Kasumi-1 (cell line): ENCODE measurements at regions not wholly inside any gene's neighbourhood (a gene's known extent, or its start where the extent isn't known, plus 50 kb on each side); places are given as distances from the start of the nearest gene placed in this dataset.

Experiments
- DNase-seq, 2 experiments: peaks; one replicate each; lab custom pipeline; 2025; lab: John Stamatoyannopoulos, UW

DNA sequence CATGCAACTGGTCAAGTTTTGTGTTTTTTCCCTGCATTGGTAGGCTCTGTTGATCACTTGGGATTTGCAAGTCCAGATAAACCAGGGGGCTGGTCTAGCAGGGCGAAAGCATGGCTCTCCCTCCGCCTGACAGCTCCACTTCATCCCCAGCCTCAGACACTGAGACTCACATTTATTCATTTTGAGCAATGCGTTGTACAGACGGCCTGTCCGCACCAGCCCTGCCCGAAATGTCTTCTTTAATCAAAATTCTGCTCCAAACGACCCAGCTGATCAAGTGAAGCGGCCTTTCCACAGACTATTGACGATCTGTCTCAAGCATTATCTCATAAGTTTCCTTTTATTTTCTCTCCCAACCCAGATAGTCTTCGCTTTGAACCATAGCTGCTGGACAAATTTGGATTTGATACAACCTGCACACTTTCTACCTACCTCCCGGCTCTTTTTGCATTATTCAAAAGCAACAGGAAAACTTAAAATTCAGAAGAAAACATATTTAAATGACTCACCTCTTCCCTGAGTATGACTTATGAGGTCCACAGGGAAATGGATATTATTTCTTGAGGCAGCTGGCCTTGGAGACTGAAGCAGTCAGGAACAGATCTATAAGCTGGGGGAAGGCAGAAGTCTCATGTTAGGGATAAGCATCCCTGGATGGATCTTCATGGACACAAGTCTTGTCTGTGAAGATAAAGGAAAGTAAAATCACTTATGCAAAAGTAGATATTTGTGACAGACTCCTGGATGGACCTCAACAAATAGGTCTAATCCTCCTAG, 498.9 kb upstream of the MGMT start:
- DNase-seq, result no peak

DNA sequence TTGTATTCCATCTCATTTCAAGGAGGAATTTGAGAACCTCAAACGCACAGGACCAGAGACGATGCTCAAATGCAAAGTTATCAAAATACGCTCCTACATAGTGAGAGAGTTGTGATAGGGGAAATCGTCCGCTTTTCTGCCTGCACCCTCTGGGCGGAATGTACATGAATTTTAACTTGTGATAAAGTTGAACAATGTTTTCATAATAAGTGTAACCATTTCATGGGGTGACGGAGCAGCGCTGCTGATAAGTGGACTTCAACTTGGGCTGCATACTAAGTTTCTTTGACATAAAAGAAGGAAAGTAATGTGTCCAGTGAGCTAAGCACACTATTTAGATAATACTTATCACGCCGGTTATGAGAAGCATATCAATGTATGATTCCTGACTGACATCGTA, 497.5 kb upstream of the MGMT start:
- DNase-seq, result no peak

DNA sequence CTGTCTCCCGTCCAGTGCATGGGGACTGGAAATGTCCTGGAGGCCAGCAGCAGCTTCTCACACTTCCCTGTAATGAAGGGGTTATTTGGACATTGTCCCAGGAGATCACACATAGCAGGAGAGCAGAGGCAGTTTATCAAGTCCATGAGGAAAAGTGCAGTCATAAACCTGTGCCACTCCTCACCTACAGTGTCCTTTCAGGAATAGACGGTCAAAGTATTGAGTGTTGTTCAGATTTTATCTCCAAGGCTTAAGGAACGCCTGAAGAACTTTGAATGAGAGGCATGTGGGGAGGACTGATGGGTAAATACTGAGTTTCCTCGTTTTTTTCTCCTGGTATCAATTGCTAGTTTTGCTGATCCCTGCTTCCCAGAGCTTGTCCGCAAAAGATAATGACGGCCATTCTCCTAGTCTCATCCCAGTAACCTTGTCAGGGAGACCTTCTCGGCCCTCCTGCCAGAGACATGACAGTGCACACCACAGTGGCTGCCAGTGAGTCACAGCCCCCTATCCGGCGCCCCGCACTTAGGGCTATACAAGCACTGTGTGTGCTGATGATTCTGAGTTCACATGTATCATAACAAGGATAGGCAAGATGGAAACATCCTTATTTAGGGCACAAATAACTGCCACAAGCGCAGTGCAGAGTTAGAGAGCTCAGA, 495.5 kb upstream of the MGMT start:
- DNase-seq, result no peak

DNA sequence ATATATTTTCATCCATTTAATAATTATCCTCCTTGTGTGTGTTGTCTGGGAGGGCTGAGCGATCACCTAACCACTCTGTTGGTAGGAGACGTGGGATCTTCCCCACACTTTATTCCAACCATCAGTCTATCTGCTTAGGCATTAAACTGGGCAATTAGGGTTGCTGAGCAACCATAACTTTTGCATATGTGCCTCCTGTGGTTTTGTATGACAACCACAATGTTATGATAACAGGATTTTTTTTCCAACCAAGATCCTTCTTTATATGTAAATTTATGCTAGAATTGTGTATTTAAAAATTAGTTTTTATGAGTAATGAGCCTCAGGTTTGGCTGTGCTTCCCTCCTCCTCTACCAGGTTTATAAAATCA, 495.0 kb upstream of the MGMT start:
- DNase-seq, result no peak

DNA sequence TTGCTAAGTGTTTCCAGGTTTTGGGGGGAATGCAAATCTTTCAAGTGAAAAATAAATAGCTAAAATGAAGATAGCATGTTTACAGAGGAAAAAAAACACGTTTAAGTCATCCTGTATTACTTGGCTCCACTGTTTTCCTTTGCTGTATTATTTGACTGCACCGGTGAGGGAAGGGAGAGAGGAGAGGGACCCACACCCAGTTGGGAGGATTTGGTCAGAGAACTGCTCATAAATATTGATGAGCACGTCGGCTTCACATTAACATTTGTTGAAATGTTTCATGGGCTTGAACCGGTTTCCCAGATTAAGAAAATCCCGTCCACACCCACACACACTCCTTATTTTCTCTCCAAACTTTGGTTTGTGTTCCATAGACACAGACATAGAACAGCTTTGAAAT, 493.8 kb upstream of the MGMT start:
- DNase-seq, result no peak

DNA sequence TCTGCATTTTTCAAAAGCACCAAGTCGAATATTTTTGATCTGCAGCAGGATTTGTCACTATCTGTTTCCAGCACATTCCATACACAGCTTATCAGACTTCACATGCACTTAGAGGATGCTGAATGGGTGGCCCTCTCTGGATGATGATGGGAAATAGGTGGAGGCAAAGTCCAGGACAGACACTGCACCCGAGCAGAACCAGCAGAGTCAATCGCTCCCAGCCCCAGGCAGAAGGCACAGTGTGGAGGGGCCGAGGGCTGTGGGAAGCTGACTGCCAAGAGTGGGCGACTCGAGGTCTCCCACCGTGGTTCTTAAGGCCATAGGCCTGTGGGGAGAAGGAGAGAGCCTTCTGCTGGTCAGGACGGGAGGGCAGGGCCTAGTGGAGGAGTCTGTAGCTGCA, 490.2 kb upstream of the MGMT start:
- DNase-seq, result no peak

DNA sequence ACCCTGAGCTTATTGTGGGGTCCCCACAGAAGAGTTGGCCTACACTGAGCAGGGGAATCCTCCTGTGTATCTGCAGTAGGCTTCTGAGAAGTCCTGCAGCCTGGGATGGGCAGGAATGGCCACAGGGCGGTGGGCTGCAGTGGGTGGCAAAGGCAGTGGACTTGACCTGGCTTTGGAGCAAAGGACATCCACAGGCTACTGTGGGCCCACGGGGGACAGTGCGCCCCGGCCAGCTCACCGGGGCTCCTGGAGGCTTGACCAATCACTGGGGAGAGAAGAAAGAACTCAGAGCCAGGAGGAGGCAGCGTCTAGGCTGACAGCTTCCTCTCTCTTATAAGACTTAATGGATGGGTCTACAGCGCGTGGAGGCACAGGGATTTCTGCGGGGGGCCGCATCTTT, 488.8 kb upstream of the MGMT start:
- no peak for DNase-seq

DNA sequence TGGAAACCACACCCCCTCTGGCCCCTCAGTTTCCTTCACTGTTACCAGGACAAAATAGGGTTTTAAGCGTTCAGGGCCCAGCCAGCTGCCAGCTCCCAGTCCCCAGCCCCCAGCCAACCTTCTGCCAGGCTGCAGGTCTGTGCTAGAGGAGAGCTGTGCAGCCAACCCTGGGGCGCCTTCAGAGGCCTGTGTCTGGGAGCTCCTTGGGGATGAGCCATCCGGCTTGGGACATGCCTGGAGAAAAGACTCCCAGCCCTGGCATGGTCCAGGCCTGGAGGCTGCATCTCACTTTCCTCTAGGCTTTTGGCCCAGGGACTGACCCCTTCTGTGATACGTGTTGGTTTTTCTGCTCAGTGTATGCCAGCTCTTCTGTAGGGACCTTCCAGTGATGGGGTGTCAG, 487.6 kb upstream of the MGMT start:
- no peak for DNase-seq

DNA sequence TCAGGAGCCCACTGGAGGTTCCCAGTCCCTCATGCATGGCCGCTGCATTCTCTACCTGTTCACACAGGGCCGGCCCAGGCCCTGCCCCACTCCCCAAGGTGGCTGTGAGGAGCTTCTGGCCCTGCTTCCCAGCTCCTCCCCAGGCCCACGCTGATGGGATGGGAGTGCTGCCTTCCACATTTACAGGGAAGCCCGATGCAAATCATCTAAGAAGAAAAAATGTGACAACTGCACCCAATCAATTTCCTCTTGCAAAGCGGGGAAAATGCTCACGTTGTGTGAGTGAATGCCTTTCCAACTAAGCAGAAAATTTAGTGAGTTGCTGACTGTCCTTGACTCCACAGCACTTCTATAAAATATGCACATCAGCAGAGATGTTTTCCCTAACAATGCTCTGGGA, 485.8 kb upstream of the MGMT start:
- no peak for DNase-seq

DNA sequence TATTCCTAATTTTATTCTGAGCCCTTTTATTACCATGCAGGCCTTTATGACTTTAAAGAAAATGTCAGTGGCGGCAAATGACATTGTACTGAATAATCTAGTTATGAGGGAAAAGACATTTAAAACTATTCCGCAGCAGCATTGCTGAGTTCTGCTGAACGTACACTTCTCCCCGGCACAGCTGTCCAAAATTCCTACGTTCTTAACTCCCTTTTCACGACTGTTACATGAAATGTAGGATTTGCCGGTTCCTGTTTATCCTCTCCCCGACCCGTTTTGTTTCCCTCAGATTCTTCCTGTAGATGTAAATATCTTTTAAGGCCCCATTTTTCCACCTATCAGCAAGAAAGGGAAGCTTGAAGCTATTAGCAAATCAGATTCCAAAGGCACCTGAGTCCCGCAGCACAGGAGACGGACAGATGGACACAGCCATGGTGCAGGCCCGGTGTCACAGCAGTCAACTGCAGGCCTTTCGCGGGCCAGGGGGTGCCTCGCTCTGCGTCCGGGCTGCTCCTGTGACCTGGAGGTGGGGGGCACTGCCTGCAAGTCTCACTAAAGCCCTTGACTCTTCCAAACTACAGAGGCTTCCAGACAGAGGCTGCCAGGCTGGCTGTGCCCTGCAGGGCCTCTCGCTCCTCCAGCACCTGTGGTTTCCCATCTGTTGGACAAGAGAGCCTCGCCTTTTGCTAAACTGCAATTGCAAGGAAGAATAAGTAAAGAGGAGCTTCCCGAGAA, 485.0 kb upstream of the MGMT start:
- DNase-seq, result no peak

DNA sequence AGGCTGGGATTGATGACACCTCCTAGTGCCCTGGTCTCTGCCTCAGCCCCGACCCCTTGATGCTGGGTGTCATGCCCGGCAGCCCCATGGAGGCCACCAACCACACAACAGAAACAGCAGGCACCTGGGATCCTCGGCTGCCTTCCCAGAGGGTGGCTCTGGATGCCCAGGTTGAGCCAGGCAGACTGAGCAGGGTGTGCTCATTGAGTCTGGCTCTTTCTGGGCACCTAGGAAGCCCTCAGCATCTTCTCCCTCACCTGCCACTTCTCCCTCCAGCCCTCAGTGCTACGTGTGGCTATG, 484.5 kb upstream of the MGMT start:
- DNase-seq, result no peak

DNA sequence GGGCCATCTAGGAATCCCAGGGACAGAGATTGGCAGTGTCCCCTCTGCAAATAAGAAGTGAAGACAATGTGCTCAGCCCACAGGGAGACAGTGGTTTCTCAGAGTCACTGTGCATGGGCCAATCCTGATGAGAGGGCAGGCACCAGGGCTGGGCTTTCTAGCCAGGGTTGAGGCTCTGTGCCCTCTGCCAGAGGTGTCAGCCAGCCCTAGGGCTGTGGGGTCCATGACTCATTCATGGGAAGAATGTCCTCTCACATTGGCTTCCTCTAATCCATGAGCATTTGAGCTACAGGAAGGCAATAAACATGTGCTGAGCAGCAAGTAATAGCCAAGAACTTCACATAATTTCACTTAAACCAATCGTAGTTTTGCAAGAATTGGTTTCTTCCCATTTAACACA, 482.0 kb upstream of the MGMT start:
- DNase-seq, result no peak

DNA sequence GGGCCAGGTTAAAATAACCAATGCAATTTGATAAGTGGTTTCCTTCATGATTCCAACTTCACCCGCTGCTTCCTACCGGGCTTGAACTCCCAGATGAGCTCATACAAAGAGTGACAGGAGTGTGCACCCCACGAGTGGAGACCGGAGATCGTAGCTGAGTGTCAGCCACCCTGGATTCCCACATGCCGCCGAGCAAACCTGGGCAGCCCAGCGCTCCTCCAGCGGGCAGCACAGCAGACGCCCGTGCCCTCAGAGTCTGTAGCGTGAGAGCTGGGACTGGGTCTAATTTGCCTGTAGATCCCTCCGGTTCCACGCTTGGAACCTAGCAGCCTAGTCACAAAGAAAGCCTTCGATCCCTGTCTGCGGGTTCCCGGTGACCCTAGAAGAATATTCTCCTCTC, 476.1 kb upstream of the MGMT start:
- DNase-seq, result no peak

DNA sequence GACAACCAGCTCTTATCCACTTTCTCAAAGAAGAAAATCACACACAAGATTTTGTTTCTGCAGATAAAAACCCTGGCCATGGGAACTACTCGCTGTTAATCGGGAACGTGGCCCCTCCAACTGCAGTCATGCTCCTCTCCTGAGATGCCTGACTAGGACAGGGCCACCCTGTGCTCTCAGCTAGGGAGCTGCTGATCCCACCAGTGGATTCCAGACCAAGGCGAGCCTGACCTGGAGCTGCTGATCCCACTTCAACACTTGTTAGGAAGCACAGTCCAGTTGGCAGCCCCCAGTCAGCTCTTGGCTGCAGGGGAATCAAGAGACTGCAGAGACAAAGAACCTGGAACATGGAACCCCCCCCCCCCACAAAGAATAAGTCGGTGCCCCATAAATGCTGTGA, 474.3 kb upstream of the MGMT start:
- DNase-seq, result no peak

DNA sequence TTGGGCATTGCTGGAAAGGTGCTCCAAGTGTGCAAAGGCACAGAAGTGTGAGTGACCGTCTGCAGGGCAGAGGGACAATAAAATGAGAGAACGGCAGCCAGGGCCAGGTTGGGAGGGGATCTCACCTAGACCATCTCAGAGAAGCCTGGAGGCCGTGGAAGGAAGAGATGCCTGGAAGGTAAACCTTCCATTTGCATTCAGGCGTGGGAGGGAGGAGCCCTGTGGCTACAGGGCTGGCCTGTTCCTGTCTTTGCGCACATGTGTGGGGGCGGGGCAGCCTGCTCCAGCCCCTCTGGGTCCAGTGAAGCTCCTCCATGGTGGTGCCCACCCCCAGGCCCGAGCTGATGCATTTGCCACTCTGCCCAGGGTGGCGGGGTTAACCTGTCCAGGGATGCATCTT, 473.6 kb upstream of the MGMT start:
- no peak for DNase-seq

DNA sequence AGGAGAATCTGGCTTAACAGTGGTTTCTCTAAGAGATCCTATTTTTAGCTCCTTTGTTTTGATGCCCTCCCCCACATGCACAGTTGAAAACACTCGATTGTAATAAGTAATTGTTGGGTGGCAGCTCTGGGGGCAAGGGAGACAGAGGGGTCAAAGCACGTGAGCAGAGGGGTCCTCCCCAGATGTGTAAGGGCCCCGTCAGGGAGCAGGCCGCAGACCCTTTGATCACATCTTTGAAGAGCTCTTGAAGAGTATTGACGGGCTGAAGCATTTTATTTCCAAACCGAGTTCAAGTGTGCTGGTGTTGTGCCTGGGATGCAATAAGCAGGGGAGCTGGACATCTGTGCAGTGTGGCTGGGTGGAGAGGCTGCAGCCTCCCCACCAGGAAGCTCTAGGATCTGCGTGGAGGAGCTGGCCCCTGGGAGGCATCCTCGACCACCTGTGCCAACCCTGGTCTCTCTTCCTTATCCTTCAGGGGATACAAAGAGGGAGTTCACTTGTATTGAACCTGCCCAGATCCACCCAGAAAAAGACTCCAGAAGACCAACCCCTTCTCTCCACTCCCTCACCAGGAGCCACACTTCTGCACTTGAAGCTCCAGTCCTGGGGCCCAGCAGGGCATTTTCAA, 473.0 kb upstream of the MGMT start:
- no peak for DNase-seq

DNA sequence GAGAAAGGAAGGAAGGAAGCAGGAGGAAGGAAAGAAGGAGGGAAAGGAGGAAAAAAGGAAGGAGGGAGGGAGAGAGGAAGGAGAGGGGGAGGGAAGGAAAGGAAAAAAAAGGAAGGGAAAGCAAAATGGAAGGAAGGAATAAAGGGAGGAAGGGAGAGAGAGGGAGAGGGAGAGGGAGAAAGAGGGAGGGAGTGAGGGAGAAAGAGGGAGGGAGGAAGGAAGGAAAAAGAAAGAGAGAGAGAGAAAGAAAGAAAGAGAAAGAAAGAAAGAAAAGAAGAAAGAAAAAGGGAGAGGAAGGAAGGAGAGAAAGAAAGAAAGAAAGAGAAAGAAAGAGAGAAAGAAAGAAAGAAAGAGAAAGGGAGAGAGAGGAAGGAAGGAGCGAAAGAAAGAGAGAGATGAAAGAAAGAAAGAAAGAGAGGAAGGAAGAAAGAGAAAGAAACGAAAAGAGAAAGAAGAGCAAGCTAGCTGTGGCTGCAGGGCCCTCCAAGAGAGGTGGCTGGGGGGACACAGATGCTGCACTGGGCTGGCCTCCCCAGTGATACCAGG, 472.4 kb upstream of the MGMT start:
- no peak for DNase-seq

DNA sequence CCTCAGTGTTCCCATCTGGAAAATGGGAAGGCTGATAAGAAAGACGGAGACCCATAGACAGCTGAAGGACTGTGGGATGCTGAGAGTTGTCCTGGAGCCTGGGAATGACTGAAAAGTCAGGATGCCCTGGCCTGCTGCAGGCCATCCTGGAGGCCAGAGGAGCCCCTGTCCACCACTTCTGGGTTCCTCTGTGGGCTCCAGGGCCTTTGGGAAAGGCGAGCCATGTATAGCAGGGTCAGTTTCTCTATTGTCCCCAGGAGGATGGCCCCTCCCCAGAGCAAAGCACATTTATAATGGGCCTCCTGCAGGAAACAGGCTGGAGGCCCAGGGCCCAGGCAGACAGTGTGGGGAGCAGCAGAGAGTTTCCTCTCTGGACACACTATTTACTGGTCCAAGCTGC, 471.4 kb upstream of the MGMT start:
- DNase-seq, result no peak

DNA sequence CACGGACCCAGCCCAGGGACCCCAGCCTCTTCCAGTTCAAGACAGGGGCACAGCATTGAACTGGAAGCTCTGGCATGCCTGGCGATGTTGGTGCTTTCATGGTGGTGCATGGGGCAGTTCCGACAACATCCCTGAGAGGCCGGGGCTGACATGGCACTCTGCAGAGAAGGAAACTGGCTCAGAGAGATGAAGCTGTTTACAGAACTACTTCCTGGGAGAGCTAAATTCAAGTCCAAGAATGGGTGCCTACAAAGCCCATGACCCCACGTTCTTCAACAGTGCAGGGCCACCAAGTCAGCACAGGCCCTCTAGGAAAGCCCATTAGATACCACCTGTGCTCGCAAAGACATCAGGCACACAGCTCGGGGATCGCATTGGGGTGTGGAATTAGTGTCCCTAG, 470.9 kb upstream of the MGMT start:
- no peak for DNase-seq

DNA sequence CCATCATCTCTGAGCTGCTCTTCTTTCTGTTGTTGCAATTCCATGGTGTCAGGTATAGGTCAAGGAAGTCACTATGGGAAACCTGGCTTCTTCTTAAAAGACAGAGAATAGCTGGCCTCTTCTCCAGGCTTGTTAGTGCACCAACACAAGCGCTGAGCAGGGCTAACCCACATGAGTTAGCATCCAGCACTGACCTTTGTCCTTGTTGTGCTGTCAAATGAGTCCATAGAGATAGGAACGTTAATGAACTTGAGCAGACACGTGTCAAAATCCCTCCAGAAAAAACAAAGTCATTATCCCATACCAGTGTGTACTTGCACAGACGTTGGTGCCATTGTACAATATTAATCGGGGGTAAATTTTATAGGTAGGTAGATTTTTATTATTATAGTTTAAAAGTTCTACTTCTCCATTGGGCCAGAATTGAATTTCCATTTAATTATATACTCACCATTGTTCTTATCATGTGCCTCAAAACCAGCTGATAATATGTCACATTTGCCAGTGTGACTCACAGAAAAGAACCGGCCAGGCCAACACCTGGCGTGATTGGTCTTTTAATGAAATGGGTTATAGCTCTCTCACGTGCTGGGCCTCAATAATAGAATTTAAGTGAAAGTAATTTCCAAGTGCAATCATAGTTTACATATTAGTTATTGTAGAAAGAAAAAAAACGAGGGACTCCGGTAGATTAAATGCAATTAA, 468.8 kb upstream of the MGMT start:
- DNase-seq, result no peak

DNA sequence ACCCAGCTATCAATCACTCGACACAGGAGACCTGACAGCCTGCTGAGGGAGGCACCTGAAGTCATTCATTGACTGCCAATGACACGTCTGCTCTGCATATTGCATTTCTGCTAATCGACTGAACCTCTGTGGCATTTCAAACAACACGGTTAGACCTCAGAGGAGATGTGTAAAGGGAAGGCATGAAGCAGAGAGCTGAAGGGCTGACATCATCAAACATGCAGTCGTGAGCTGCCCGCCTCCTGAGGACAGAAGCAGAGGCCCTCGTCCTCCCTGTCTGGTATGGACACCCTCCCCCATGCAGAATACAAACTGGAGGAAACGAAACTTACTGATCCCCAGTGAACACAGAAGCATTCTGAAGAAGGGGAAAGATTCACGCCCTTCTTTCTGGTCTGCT, 462.6 kb upstream of the MGMT start:
- DNase-seq, result no peak

DNA sequence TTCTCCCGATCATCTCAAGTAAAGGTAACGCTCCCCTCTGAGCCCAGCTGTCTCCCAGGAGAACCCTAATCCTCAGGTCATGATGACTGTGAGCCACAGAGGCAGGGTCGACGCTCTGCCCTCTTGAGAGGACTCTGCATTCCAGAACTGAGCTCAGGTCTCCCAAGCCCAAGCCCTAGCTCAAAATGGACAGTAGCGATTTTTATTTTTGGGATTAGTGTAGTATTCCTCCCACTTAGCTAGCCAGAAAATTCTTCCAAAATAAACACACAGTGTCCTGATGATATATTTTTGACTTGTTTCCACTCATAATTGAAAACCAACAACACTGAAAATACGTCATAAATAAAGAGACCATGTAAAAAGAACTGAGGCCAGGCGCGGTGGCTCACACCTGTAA, 462.0 kb upstream of the MGMT start:
- DNase-seq, result no peak
